ENCODE measurements at regions not wholly inside any gene's neighbourhood (a gene's known extent, or its start where the extent isn't known, plus 50 kb on each side); places are given as distances from the start of the nearest gene placed in this dataset.

Small RNA genes lying in the stretch of these regions (small RNA-seq; reads per million reads assigned to genes)
- gene AP003385.4 (0 reads per million in 4 donors), gene AP003716.2 (0 reads per million in 4 donors), gene RNU6-46P (0 reads per million in 4 donors)
